SKM-1 (cell line): ENCODE measurements at regions not wholly inside any gene's neighbourhood (a gene's known extent, or its start where the extent isn't known, plus 50 kb on each side); places are given as distances from the start of the nearest gene placed in this dataset.

Experiments used
- DNase-seq: peaks from one replicate; lab custom pipeline; 2025; ENCODE audit not compliant: unreplicated experiment; lab: John Stamatoyannopoulos, UW

DNA sequence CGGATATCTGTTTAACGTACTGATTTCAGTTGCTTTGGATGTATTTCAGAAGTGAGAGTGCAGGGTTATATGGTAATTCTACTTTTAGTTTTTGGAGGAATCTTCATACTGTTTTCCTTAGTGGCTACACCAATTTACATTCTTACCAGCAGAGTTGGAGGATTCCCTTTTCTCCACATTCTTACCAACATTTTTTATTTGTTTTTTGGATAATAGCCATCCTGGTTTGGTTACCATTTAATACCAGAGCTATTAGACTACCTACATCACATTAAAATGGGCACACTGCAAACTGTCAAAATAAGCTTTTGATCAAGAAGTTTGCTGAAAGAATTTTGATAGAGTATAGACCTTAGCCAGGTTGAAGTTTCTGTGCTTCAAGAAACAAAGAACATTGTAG, 217.2 kb upstream of the CFAP20DC start:
- no peak for DNase-seq

DNA sequence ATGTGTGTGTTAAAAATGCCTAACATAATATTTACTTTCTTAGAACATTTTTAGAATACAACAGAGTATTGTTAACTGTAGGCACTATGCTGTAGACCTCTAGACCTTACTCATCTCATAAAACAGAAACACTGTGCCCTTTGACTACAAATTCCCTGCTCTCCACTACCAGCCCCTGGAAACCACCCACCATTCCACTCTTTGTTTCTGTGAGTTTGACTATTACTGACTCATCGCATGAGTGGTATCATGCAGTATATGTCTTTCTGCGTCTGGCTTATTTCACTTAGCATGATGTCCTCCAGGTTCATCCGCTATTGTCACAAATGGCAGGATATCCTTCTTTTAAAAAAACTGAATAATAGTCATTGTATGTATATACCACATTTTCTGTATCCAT, 216.7 kb upstream of the CFAP20DC start:
- no peak for DNase-seq

DNA sequence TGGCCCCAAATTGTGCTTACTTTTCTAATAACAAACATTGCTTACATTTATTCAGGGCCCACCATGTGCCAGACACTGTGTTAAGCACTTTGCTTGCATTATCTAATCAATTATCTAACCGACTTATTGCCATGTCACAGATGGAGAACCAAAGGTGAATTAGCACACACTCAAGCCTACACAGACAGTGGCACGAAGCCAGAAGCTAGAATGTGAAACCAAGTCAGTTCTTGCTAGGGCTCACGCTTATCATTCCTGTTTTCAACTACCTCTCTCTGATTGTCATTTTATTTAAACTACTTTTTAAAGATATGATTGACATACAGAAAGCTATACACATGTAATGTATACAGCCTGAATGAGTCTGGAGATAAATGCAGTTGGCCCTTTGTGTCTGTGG, 215.7 kb upstream of the CFAP20DC start:
- no peak for DNase-seq

DNA sequence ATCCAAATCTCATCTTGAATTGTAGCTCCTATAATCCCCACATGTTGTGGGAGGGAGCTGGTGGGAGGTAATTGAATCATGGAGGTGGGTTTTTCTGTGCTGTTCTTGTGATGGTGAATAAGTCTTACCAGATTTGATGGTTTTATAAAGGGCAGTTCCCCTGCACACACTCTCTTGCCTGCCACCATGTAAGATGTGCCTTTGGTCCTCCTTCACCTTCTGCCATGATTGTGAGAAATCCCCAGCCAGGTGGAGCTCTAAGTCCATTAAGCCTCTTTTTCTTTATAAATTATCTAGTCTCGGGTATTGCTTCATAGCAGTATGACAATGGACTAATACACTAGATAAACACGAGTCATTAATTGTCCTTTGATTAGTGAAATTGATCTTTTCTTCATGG, 214.5 kb upstream of the CFAP20DC start:
- no peak for DNase-seq

DNA sequence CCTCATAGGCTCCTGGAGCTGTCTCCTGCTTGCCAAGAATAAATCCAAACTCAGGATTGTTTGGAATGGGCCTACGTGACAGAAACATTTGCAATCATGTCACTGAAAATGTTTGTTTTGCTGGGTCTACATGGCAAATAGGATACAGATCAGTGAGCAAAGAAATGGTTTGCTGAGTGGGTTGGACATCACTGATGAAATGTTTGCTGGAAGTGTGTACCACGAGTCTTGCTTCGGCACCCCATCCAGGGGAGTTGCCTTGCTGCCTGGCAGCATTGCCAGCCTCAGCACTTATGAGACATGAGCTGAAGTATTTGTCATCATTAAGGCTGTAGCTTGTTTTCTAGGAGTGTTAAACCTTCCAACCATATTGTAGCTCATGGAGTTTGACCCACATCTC, 213.3 kb upstream of the CFAP20DC start:
- no peak for DNase-seq

DNA sequence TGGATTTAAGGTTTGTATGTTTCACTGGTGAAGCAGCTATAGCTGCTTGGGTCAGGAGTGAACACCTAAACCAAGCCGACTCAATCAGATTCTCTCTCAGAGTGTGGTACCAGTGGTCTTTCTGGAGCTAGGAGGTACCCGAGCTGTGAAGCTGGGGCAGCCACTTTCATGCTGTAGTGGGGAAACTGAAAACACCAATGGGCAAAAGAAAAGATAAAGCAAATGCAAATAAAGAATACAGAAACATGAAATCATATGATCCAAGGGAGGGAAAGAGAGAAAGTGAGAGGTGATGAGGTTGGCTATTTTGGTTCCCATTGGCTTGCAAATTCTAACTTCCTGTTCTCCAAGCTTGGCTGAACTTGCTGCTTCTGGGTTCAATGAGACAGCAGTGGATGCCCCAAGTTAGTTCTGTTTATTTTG, 212.3 kb upstream of the CFAP20DC start:
- DNase-seq, result no peak

DNA sequence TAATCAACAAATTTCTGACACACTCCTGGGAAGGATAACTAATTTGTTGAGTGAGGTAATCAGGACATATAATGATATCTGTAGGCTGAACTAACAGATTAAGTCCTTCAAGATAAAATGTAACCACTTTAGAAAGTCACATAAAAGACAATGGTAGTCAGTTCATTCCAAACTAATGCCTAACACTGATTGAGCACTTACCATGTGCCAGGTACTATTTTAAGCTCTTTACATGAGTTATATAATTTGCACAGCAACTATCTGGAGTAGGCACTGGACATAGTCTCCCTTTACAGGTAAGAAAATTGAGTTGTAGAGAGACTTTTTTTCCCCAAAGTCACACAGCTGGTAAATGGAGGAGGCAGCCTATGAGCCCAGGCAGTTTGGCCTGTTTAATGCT, 211.2 kb upstream of the CFAP20DC start:
- DNase-seq, result no peak

DNA sequence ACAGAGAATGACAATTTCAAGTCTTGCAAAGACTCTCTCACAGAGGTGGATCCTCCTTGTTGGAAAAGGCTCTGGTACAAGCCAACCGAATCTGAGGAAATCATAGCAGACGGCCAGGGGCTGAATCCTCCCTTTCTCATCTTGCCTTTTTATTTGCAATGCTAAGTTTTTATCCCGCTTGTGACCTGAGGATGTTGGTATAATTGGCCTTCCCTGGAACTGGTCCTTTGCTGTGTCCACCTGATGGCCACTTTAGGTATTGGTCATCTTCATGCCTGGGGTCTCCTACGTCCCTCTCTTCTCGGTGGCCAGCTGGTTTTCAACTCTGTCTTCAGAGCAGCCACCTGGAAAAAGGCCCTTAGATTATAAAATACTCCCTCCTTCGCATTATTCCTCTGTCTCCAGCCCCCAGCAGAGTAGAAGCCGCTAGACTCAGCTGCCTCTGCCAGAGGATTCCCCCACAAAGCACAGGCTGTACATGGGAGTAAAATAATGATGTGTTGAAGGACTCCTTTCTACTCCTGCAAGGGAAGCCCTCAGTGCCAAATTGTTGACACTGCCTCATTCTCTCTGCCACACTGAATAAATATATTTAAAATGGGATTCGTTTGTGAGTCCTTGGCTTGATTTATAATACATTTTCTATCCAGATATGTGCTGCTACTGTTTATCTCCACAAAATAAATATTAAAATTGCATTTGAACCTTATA, 208.9 kb upstream of the CFAP20DC start:
- DNase-seq, result no peak

DNA sequence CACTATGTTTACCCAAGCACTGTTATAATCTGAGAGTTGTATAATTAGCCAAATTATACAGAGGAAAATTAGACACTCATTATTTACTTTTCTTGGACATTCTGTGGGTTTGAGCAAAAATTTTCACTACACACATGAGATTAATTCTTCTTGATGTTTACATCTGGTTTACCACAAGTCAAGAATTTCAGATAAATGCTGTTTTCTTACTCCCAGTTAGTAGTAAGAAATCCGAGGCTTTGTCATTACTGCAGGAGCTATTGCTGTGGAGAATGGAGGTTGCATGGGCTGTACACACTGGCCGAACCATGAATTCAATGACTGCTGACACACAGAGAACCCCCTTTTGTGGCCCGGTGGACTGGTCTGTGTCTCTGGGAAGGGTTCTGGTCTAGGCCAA, 207.7 kb upstream of the CFAP20DC start:
- DNase-seq, result no peak

DNA sequence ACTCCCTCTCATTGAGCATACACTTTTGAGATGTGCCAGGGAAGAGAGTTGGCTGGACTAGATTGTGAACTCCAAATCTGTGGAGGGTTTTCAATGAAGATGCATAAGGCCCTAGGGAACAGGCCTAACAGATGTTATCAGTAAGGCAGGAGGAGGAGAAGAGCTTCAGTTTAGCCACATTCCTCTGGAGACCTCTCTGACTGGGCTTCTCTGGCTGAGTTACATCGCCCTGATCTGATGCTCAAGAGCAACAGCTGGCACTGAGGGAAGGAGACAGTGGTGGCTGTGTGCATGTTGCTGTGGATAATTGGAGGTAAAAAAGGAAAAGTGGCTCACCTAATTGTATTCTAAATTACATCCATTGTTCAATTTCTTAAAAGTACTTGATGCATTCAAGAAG, 206.4 kb upstream of the CFAP20DC start:
- DNase-seq, result no peak

DNA sequence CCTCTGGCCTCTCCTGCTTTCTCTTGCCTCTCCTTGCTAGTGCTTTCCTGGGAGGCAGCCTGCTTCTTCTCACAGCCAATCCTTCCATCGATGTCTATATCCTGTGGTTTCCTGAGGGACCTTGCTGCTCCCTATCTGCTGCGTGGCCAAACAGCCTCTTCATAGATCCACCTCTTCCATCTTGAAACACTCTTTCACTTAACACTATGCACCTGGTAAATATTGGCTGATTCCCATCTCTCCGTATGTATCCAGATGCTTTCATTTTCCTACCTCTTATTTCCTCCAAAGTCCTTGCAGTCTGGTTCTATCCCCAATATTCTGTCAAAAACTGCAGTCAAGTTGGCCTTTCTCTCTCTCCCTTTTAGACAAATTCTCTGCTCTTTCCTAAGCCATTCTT, 205.2 kb upstream of the CFAP20DC start:
- no peak for DNase-seq

DNA sequence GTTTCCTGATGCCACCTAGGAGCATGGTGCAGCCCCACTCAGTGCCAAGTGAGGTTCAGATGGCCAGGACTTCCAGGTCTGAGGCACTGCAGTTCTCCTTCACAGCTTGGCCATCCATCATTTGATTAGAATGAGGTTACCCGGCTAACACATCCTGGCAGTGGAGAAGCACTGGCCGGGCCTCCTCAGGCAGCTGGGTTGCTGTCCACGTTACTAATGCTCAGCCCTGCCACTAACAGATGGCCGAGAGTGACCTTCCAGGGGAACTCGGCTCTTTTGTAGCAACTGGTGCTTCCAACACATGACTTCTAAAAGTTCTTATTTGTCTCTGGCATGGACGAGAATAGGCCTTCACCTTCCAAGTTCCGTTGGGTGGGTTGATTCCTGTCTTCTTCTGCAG, 204.6 kb upstream of the CFAP20DC start:
- no peak for DNase-seq

DNA sequence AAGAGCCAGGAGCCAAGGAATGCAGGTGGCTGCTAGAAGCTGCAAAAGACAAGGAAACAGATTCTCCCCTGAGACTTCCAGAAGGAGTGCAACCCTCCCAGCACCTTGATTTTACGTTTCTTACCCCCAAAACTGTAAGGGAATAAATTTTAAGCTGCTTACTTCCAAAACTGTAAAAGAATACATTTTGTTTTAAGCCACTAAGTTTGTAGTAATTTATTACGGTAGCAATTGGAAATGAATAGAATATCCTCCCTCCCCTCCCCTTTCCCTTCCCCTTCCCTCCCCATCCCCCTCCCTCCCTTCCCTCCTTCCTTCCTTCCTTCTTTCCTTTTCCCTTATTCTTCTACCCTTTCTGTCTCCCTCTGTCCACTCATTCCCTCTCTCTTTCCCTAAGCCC, 203.7 kb upstream of the CFAP20DC start:
- no peak for DNase-seq

DNA sequence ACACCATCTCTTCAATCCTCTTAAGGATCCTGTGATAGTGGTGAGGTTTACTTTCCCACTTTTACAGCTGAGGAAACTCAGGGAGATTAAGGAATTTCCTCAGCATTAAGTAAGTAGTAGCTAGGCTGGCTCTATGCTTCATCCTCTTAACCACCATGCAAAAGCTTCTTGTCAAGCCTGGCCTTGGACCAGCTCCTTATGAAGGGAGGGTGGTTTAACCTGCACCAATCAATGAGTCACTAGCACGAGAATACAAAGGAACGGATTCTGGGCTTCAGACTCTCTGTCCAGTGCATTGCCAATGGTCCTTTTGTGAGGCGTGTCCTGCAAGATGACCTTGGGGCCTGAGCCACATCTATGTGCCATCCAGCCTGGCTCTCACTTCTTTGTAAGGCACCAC, 202.0 kb upstream of the CFAP20DC start:
- no peak for DNase-seq

DNA sequence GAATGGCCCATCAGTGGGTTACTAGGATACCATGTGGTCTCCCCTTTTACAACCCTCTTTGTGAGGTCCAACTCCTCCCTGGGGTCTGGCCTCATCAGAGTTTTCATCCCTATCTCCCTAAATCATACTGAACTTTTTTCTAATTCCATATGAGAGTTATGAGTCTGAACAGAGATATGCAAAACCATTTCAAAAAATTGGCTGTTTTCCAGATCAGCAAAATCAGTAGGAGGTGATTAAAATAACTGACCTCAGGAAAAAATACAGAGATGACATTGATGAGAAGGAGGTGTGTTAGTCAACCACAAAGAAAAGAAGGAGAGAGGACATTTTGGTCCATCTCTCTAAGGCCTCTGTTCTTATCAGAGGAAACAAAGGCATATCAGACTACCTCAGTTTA, 200.8 kb upstream of the CFAP20DC start:
- DNase-seq, result no peak

DNA sequence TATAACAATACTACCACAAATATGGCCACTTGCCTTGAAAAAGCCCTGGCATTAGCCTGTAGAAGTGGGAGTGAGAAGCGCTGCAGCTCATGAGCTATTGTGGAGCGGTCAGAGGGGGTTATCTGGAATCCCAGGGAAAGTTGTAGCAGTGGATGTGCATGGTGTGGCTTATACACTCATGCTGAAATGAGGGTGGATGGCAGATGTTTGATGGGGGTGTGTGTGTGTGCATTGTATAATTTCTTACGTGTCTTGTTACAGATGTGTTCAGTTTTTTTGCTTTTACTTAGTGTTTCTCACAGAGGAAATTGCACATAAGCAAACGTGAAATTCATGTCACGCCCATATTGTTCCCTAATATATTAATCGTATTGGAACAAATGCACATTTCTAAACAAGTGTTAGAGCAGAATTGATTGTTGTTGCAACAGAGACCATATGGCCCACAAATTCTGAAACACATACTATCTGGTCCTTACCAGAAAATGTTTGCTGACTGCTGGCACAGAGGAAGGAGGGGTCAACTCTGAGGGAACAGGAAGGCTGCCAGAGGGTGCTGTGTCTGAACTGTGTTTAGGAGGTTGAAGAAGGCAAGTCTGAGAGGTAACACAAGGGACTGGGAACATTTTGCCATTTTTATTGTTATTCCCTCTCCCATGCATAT, 200.0 kb upstream of the CFAP20DC start:
- DNase-seq, result no peak

DNA sequence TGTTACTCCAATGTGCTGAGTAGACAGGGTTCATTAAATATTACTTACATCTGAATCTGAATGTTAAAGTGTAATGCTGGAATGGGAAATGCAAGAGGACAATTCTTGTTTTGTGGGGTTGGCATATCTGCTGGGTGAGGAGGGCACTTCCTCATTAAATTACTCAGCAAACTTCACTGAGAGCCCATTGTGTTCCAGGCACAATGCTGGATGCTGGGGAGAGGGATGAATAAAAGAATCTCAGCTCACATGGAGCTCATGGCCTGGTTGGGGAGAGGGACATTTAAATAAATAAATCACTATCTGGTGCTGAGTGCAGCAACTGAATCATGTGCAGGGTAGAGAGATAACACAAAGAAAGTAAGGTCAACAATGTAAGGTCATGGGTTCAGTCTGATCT, 199.2 kb upstream of the CFAP20DC start:
- DNase-seq, result no peak

DNA sequence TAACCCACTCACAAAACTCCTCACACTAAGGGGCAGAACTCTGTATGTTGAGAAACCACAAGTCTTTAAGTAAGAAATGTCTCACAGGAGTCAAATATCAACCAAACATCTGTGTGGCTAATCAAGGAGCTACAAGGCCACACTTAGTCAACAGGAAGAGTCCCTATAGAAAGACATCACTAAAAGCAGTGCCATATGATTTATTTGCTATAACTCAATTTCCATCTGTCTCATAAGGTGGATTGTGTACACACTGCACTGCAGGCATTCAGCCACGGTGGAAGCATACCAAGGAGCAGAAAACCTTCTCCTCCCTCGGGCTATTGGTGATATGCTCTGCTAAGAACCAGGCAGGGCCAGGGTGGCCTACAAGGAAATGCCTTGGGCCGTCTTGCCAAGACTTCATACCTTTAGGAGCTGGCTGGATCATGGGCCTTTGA, 197.6 kb upstream of the CFAP20DC start:
- no peak for DNase-seq

DNA sequence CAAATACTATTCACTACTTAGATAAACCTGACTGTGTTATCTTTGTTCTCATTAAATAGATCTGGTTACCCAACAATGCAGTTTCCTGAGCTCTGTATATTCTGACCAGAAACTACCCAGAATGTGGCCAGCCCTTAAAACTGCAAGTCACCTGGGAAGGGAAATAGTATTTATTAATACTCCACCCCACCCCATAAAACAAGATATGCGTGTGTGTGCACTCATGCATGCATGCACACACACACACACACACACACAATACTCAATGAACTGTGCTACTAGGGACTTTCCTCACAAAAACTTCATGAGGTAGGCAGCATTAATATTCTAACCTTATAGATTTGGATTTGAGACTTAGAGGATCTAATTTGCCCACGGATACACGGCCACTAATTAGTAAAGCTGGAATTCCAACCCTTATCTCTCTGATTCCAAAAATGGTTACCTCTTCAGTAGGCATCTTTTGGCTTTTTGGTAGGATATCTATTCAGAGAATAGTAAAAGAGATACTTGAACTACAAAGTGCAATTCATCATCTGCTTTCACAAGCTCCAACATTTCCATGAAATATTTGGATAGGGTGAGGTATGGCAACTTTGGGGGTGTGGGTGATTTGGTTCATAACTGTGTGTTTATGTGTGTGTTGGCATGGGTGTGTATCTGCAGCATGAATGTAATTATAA, 197.0 kb upstream of the CFAP20DC start:
- no peak for DNase-seq

DNA sequence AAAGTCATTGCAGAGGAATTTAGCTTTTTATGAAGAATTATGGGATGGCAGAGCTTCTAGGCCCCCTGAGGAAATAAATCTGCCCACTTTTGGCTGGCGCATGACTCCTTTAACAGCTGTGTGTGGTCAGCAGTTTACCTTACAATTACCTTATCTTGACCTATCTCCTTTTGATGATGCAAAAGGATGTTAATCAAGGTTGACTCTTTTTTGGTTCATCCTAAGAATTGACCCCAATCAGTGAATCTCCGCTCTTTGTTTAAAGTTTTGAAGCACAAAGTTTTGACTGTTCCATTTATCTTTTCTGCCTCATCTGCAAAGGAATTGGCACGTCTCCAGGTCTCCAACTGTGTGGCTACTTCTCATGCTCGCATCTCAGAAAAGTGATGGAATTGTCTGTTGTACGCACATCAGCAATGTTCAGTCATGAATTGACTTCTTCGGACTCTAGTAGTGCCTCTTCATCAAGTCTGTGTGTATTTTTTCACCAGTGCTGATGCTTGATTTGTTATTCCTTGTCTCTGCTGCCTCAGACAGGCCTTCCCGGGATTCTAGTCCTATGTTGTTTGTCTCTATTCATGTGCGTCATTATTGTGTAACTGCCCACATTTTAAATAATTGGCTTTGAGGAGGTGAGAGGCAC, 196.2 kb upstream of the CFAP20DC start:
- DNase-seq, result no peak

DNA sequence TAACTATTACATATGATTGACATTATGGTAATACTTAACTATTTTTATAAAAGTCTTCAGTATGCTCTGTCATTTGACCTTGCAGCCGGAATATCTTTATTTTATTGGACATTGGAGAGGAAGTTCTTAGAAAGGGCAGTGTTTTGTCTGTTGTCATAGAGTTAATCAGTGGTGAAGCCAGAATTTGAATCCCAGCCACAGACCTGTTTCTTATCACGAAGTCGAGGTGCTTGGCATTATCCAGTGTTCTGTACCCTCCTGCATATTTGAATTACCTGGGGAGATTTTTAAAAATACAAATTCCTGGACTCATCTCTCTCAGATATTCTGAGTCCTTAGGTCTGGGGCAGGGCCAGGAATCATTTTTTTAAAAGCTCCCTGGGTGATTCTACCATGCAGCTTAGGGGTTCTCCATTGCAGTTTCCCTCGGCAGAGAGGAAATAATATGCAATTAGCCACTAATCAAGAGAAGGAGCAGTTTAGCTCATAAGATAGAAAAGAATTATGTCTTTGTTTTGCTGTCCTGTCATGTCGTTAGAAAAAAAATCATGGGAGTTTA, 195.6 kb upstream of the CFAP20DC start:
- DNase-seq, result no peak

DNA sequence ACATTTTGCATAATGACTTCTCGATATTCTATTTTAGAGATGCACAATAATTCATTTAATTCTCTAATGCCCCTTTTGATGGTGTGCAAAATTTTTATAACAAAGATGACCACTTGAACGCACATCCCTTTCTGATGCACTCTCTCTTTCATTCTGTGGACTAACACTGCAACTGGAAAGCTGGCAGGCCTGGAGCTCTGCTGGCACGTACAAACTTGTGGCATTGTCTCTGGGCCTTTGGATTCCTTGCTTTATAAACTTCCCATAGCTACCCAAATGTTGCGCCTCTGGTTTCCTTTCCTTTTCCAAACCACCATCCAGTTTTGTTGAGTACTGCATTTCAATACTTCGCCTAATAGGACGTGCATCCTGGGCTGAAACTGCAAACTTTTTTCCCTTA, 194.5 kb upstream of the CFAP20DC start:
- no peak for DNase-seq
